ENCODE measurements at regions not wholly inside any gene's neighbourhood (a gene's known extent, or its start where the extent isn't known, plus 50 kb on each side); places are given as distances from the start of the nearest gene placed in this dataset.

DNA sequence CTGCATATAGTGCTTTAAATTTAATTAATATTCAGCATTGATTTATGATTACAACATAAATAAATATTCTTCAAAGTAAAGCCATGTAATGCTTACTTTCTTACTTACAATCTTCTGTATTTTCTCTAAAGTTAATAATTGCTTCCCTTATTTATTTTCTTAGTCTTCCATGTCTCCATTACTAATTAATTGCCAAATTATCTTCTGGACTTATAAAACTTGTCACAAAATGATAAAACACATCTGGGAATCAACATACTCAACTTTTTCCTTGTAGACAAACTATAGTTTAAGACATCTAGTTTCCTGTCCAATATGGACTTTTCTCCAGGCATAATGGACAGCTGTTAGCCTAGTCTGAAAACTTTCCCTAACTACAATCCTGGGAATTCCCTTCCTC, 466.6 kb downstream of the FLRT2 start:
- TF ChIP-seq POLR2A (IDR thresholded peaks at IDR 0.05) = no peak
- TF ChIP-seq, protein P1, sequence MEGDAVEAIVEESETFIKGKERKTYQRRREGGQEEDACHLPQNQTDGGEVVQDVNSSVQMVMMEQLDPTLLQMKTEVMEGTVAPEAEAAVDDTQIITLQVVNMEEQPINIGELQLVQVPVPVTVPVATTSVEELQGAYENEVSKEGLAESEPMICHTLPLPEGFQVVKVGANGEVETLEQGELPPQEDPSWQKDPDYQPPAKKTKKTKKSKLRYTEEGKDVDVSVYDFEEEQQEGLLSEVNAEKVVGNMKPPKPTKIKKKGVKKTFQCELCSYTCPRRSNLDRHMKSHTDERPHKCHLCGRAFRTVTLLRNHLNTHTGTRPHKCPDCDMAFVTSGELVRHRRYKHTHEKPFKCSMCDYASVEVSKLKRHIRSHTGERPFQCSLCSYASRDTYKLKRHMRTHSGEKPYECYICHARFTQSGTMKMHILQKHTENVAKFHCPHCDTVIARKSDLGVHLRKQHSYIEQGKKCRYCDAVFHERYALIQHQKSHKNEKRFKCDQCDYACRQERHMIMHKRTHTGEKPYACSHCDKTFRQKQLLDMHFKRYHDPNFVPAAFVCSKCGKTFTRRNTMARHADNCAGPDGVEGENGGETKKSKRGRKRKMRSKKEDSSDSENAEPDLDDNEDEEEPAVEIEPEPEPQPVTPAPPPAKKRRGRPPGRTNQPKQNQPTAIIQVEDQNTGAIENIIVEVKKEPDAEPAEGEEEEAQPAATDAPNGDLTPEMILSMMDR (IDR thresholded peaks at IDR 0.05) = no peak
- TF ChIP-seq EP300 (IDR thresholded peaks at IDR 0.05) = no peak
